WTC11 (cell line): ENCODE measurements at regions not wholly inside any gene's neighbourhood (a gene's known extent, or its start where the extent isn't known, plus 50 kb on each side); places are given as distances from the start of the nearest gene placed in this dataset.

Experiments used
- ATAC-seq: fragments of 200-7000 bp; cut with Tn5 transposase; 2 replicates; pipeline ENCODE4 v1.10.0; 2021; ENCODE audit warnings: mild to moderate bottlenecking, moderate library complexity
- CTCF ChIA-PET: fragments of 300-600 bp; sonication (Branson Sonifier 250); formaldehyde crosslinking; loops from one replicate; lab custom pipeline; 2021; ENCODE audit warnings: antibody characterized with exemption; lab: Charles Lee
- POLR2A ChIA-PET: fragments of 350-600 bp; sonication (Branson Sonifier 250); formaldehyde crosslinking; loops from one replicate; lab custom pipeline; 2021; ENCODE audit warnings: antibody characterized with exemption; lab: Charles Lee
- DNase-seq: peaks from one replicate; pipeline ENCODE4 v3.0.0; 2021; ENCODE audit warnings: low spot score
- H3K27ac Mint-ChIP-seq: 2 replicates; pipeline ENCODE4 v1.8.0; 2021; ENCODE audit warnings: mixed read lengths
- H3K27me3 Mint-ChIP-seq: 2 replicates; pipeline ENCODE4 v1.8.0; 2021; ENCODE audit warnings: low read depth, mild to moderate bottlenecking, moderate library complexity, mixed read lengths
- H3K36me3 Mint-ChIP-seq: 2 replicates; pipeline ENCODE4 v1.8.0; 2021; ENCODE audit warnings: mixed read lengths
- H3K4me1 Mint-ChIP-seq: 2 replicates; pipeline ENCODE4 v1.8.0; 2022; ENCODE audit warnings: mixed read lengths
- H3K4me3 Mint-ChIP-seq: 2 replicates; pipeline ENCODE4 v1.8.0; 2021; ENCODE audit warnings: mild to moderate bottlenecking, moderate library complexity, mixed read lengths
- H3K9me3 Mint-ChIP-seq: 2 replicates; pipeline ENCODE4 v1.8.0; 2021; ENCODE audit warnings: mixed read lengths
- GTF2I ChIP-seq: fragments of 250-450 bp; sonication (Bioruptor Pico); conservative IDR thresholded peaks from 2 replicates; pipeline ENCODE4 v1.4.0; 2021; ENCODE audit warnings: mild to moderate bottlenecking
- HMGA2 ChIP-seq: fragments of 250-450 bp; sonication (Bioruptor Pico); IDR thresholded peaks from 2 replicates; pipeline ENCODE4 v1.4.0; 2021; ENCODE audit warnings: mild to moderate bottlenecking, moderate library complexity
- HMGXB4 ChIP-seq: sonication (generic); formaldehyde crosslinking; IDR thresholded peaks from 2 replicates; pipeline ENCODE4 v1.8.1; 2023; ENCODE audit warnings: mild to moderate bottlenecking, moderate library complexity, missing genetic modification reagents
- MLX ChIP-seq: sonication (generic); formaldehyde crosslinking; IDR thresholded peaks from 2 replicates; pipeline ENCODE4 v1.8.1; 2023; ENCODE audit warnings: mild to moderate bottlenecking, missing genetic modification reagents, moderate library complexity
- RELA ChIP-seq: sonication (generic); formaldehyde crosslinking; IDR thresholded peaks from 2 replicates; pipeline ENCODE4 v1.8.1; 2022; ENCODE audit warnings: missing genetic modification reagents, mild to moderate bottlenecking, borderline replicate concordance
- ZNF263 ChIP-seq: sonication (generic); formaldehyde crosslinking; IDR thresholded peaks from 2 replicates; pipeline ENCODE4 v1.8.1; 2022; ENCODE audit warnings: low read depth, mild to moderate bottlenecking, moderate library complexity, missing genetic modification reagents
- ZNF671 ChIP-seq: fragments of 250-450 bp; sonication (Bioruptor Pico); IDR thresholded peaks from 2 replicates; pipeline ENCODE4 v1.8.0; 2021; ENCODE audit warnings: mild to moderate bottlenecking
- TF ChIP-seq, protein P1 (sequence below): sonication (generic); formaldehyde crosslinking; IDR thresholded peaks from 2 replicates; pipeline ENCODE4 v1.8.0; 2022; ENCODE audit warnings: missing genetic modification reagents
- TF ChIP-seq, protein P2 (sequence below): fragments of 250-450 bp; sonication (Bioruptor Pico); IDR thresholded peaks from 2 replicates; pipeline ENCODE4 v1.9.0; 2021; ENCODE audit warnings: moderate library complexity, mild to moderate bottlenecking, inconsistent platforms, borderline replicate concordance
- TF ChIP-seq, protein P3 (sequence below): fragments of 250-450 bp; sonication (Bioruptor Pico); IDR thresholded peaks from 2 replicates; pipeline ENCODE4 v2.1.2; 2022; ENCODE audit warnings: mild to moderate bottlenecking, moderate library complexity
- TF ChIP-seq, protein P4 (sequence below): fragments of 250-450 bp; sonication (Bioruptor Pico); IDR thresholded peaks from 2 replicates; pipeline ENCODE4 v1.9.0; 2021; ENCODE audit warnings: mild to moderate bottlenecking, borderline replicate concordance
- TF ChIP-seq, protein P5 (sequence below): sonication (generic); formaldehyde crosslinking; IDR thresholded peaks from 2 replicates; pipeline ENCODE4 v1.8.1; 2022; ENCODE audit warnings: low read depth, missing genetic modification reagents, borderline replicate concordance
- TF ChIP-seq, protein P6 (sequence below): sonication (generic); formaldehyde crosslinking; conservative IDR thresholded peaks from 2 replicates; pipeline ENCODE4 v1.8.1; 2022; ENCODE audit warnings: mild to moderate bottlenecking, missing genetic modification reagents
- TF ChIP-seq, protein P7 (sequence below): sonication (generic); formaldehyde crosslinking; IDR thresholded peaks from 2 replicates; pipeline ENCODE4 v1.8.1; 2022; ENCODE audit warnings: low read depth, mild to moderate bottlenecking, moderate library complexity, missing genetic modification reagents, borderline replicate concordance
- TF ChIP-seq, protein P8 (sequence below): fragments of 250-450 bp; sonication (Bioruptor Pico); IDR thresholded peaks from 2 replicates; pipeline ENCODE4 v1.9.0; 2021; ENCODE audit warnings: mild to moderate bottlenecking

GRCh38 chr3:31439890-31440750 is 92.6 kb upstream of the STT3B start (continued):
- TF ChIP-seq, protein P1, sequence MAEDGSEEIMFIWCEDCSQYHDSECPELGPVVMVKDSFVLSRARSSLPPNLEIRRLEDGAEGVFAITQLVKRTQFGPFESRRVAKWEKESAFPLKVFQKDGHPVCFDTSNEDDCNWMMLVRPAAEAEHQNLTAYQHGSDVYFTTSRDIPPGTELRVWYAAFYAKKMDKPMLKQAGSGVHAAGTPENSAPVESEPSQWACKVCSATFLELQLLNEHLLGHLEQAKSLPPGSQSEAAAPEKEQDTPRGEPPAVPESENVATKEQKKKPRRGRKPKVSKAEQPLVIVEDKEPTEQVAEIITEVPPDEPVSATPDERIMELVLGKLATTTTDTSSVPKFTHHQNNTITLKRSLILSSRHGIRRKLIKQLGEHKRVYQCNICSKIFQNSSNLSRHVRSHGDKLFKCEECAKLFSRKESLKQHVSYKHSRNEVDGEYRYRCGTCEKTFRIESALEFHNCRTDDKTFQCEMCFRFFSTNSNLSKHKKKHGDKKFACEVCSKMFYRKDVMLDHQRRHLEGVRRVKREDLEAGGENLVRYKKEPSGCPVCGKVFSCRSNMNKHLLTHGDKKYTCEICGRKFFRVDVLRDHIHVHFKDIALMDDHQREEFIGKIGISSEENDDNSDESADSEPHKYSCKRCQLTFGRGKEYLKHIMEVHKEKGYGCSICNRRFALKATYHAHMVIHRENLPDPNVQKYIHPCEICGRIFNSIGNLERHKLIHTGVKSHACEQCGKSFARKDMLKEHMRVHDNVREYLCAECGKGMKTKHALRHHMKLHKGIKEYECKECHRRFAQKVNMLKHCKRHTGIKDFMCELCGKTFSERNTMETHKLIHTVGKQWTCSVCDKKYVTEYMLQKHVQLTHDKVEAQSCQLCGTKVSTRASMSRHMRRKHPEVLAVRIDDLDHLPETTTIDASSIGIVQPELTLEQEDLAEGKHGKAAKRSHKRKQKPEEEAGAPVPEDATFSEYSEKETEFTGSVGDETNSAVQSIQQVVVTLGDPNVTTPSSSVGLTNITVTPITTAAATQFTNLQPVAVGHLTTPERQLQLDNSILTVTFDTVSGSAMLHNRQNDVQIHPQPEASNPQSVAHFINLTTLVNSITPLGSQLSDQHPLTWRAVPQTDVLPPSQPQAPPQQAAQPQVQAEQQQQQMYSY (CRISPR knock-in tag): no peak
- TF ChIP-seq GTF2I (CRISPR knock-in tag) (no peak), RELA (CRISPR knock-in tag) (no peak)
- TF ChIP-seq, protein P2, sequence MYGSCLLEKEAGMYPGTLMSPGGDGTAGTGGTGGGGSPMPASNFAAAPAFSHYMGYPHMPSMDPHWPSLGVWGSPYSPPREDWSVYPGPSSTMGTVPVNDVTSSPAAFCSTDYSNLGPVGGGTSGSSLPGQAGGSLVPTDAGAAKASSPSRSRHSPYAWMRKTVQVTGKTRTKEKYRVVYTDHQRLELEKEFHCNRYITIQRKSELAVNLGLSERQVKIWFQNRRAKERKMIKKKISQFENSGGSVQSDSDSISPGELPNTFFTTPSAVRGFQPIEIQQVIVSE: no peak
- TF ChIP-seq, all 79 proteins: peak for 0

DNA sequence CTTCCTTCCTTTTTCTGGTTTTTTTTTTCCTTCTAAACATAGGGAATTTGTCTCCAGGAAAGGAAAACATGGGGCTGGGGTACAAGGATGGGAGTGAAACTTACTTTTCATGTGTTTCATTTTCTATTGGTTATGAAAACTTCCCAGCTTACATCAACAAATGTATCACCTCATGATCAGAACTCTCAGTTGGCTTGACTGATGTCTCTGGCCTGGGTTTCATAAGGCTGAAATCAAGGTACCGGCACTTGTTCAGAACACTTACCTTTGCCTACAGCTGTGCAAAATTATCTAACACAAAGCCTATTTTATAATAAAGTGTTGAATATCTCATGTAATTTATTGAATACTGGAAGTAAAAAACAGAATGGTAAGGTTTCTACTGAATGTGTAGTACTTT is 91.8 kb upstream of the STT3B start:
- H3K27me3 Mint-ChIP-seq: no peaks in the 10 kb centered on the region
- peaks cover 22% of the 10 kb centered on the region for H3K9me3 Mint-ChIP-seq
- ChIA-PET POLR2A (no interaction called here), CTCF (no interaction called here)
- no peak overlapping the region for H3K27ac Mint-ChIP-seq
- H3K4me3 Mint-ChIP-seq: no peak overlapping the region
- DNase-seq (no peak), ATAC-seq (no peak)
- H3K36me3 Mint-ChIP-seq: peaks cover 17% of the 10 kb centered on the region
- H3K4me1 Mint-ChIP-seq: peaks cover 30% of the 10 kb centered on the region
- no peak for TF ChIP-seq ZNF263 (CRISPR knock-in tag)
- no peak for TF ChIP-seq ZNF671 (CRISPR knock-in tag)
- TF ChIP-seq, protein P3, sequence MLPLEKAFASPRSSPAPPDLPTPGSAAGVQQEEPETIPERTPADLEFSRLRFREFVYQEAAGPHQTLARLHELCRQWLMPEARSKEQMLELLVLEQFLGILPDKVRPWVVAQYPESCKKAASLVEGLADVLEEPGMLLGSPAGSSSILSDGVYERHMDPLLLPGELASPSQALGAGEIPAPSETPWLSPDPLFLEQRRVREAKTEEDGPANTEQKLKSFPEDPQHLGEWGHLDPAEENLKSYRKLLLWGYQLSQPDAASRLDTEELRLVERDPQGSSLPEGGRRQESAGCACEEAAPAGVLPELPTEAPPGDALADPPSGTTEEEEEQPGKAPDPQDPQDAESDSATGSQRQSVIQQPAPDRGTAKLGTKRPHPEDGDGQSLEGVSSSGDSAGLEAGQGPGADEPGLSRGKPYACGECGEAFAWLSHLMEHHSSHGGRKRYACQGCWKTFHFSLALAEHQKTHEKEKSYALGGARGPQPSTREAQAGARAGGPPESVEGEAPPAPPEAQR: no peak
- TF ChIP-seq, protein P4, sequence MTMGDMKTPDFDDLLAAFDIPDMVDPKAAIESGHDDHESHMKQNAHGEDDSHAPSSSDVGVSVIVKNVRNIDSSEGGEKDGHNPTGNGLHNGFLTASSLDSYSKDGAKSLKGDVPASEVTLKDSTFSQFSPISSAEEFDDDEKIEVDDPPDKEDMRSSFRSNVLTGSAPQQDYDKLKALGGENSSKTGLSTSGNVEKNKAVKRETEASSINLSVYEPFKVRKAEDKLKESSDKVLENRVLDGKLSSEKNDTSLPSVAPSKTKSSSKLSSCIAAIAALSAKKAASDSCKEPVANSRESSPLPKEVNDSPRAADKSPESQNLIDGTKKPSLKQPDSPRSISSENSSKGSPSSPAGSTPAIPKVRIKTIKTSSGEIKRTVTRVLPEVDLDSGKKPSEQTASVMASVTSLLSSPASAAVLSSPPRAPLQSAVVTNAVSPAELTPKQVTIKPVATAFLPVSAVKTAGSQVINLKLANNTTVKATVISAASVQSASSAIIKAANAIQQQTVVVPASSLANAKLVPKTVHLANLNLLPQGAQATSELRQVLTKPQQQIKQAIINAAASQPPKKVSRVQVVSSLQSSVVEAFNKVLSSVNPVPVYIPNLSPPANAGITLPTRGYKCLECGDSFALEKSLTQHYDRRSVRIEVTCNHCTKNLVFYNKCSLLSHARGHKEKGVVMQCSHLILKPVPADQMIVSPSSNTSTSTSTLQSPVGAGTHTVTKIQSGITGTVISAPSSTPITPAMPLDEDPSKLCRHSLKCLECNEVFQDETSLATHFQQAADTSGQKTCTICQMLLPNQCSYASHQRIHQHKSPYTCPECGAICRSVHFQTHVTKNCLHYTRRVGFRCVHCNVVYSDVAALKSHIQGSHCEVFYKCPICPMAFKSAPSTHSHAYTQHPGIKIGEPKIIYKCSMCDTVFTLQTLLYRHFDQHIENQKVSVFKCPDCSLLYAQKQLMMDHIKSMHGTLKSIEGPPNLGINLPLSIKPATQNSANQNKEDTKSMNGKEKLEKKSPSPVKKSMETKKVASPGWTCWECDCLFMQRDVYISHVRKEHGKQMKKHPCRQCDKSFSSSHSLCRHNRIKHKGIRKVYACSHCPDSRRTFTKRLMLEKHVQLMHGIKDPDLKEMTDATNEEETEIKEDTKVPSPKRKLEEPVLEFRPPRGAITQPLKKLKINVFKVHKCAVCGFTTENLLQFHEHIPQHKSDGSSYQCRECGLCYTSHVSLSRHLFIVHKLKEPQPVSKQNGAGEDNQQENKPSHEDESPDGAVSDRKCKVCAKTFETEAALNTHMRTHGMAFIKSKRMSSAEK (CRISPR knock-in tag): no peak
- TF ChIP-seq, protein P5, sequence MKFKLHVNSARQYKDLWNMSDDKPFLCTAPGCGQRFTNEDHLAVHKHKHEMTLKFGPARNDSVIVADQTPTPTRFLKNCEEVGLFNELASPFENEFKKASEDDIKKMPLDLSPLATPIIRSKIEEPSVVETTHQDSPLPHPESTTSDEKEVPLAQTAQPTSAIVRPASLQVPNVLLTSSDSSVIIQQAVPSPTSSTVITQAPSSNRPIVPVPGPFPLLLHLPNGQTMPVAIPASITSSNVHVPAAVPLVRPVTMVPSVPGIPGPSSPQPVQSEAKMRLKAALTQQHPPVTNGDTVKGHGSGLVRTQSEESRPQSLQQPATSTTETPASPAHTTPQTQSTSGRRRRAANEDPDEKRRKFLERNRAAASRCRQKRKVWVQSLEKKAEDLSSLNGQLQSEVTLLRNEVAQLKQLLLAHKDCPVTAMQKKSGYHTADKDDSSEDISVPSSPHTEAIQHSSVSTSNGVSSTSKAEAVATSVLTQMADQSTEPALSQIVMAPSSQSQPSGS (CRISPR knock-in tag): no peak
- TF ChIP-seq MLX (CRISPR knock-in tag): no peak
- TF ChIP-seq HMGXB4: no peak
- TF ChIP-seq, protein P6, sequence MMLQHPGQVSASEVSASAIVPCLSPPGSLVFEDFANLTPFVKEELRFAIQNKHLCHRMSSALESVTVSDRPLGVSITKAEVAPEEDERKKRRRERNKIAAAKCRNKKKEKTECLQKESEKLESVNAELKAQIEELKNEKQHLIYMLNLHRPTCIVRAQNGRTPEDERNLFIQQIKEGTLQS (CRISPR knock-in tag): no peak
- TF ChIP-seq, protein P7, sequence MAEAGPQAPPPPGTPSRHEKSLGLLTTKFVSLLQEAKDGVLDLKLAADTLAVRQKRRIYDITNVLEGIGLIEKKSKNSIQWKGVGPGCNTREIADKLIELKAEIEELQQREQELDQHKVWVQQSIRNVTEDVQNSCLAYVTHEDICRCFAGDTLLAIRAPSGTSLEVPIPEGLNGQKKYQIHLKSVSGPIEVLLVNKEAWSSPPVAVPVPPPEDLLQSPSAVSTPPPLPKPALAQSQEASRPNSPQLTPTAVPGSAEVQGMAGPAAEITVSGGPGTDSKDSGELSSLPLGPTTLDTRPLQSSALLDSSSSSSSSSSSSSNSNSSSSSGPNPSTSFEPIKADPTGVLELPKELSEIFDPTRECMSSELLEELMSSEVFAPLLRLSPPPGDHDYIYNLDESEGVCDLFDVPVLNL: no peak
- TF ChIP-seq, protein P8, sequence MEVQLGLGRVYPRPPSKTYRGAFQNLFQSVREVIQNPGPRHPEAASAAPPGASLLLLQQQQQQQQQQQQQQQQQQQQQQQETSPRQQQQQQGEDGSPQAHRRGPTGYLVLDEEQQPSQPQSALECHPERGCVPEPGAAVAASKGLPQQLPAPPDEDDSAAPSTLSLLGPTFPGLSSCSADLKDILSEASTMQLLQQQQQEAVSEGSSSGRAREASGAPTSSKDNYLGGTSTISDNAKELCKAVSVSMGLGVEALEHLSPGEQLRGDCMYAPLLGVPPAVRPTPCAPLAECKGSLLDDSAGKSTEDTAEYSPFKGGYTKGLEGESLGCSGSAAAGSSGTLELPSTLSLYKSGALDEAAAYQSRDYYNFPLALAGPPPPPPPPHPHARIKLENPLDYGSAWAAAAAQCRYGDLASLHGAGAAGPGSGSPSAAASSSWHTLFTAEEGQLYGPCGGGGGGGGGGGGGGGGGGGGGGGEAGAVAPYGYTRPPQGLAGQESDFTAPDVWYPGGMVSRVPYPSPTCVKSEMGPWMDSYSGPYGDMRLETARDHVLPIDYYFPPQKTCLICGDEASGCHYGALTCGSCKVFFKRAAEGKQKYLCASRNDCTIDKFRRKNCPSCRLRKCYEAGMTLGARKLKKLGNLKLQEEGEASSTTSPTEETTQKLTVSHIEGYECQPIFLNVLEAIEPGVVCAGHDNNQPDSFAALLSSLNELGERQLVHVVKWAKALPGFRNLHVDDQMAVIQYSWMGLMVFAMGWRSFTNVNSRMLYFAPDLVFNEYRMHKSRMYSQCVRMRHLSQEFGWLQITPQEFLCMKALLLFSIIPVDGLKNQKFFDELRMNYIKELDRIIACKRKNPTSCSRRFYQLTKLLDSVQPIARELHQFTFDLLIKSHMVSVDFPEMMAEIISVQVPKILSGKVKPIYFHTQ (CRISPR knock-in tag): no peak
- TF ChIP-seq HMGA2 (CRISPR knock-in tag): no peak
